HL-60 (cell line): ENCODE measurements at regions not wholly inside any gene's neighbourhood (a gene's known extent, or its start where the extent isn't known, plus 50 kb on each side); places are given as distances from the start of the nearest gene placed in this dataset.

Experiments
- DNase-seq, 2 experiments: peaks; one replicate each; pipeline ENCODE4 v3.0.0-alpha.2; 2010 to 2020; ENCODE audit warnings: low read depth in 1 of 2, low spot score in 1 of 2
- H3K27ac ChIP-seq: fragments of 250-450 bp; sonication (Bioruptor Pico); replicated peaks from 2 replicates; pipeline ENCODE4 v1.5.1; 2020; ENCODE audit warnings: mild to moderate bottlenecking, moderate library complexity
- H3K27me3 ChIP-seq: fragments of 250-450 bp; sonication (Bioruptor Pico); 2 replicates; pipeline ENCODE4 v1.5.1; 2021; ENCODE audit warnings: mild to moderate bottlenecking, moderate library complexity; ENCODE audit not compliant: insufficient read depth, poor library complexity, severe bottlenecking
- H3K4me3 ChIP-seq: replicated peaks from 2 replicates; pipeline ENCODE4 v1.5.1; 2011; ENCODE audit warnings: mild to moderate bottlenecking, control low read depth, low read length; ENCODE audit not compliant: insufficient read depth
- CTCF ChIP-seq: IDR thresholded peaks from one replicate; pipeline ENCODE4 v1.5.1; 2011; ENCODE audit warnings: low read length, control low read depth, inconsistent platforms; ENCODE audit not compliant: insufficient read depth
- GABPA ChIP-seq: IDR thresholded peaks from 2 replicates; pipeline ENCODE4 v1.6.1; 2012; ENCODE audit warnings: low read depth
- POLR2AphosphoS5 ChIP-seq: IDR thresholded peaks from 2 replicates; pipeline ENCODE4 v1.6.1; 2012; ENCODE audit warnings: low read depth
- REST ChIP-seq: IDR thresholded peaks from 2 replicates; pipeline ENCODE4 v1.6.1; 2012; ENCODE audit warnings: low read depth; ENCODE audit not compliant: insufficient replicate concordance
- SPI1 ChIP-seq: IDR thresholded peaks from 2 replicates; pipeline ENCODE4 v1.6.1; 2012; ENCODE audit warnings: low read depth, mild to moderate bottlenecking, borderline replicate concordance

GRCh38 chr3:72203105-72203504, 418.2 kb upstream of the PROK2 start:
- no peak overlapping the region for H3K27ac ChIP-seq

GRCh38 chr3:72200332-72200731, 415.4 kb upstream of the PROK2 start:
- DNase-seq = no peak
- no peak for TF ChIP-seq REST
- TF ChIP-seq SPI1 = no peak
- no peak for TF ChIP-seq CTCF
- TF ChIP-seq POLR2AphosphoS5 = no peak
- TF ChIP-seq GABPA = no peak
- no peaks in the 10 kb centered on the region for H3K27me3 ChIP-seq

More at GRCh38 chr3:72203105-72203504, 418.2 kb upstream of the PROK2 start:
- TF ChIP-seq CTCF (no peak), REST (no peak), GABPA (no peak), POLR2AphosphoS5 (no peak), SPI1 (no peak)
- H3K27me3 ChIP-seq = no peaks in the 10 kb centered on the region
- H3K4me3 ChIP-seq = no peak overlapping the region
- no peak for DNase-seq

GRCh38 chr3:72199530-72199929, 414.6 kb upstream of the PROK2 start:
- no peak for DNase-seq
- Histone ChIP-seq H3K27ac (no peak overlapping the region), H3K27me3 (no peaks in the 10 kb centered on the region), H3K4me3 (no peak overlapping the region)
- TF ChIP-seq REST (no peak), CTCF (no peak), GABPA (no peak), POLR2AphosphoS5 (no peak), SPI1 (no peak)

More at GRCh38 chr3:72200332-72200731, 415.4 kb upstream of the PROK2 start:
- H3K27ac ChIP-seq = no peak overlapping the region
- H3K4me3 ChIP-seq = no peak overlapping the region
